NCI-H128 (cell line): ENCODE measurements at regions not wholly inside any gene's neighbourhood (a gene's known extent, or its start where the extent isn't known, plus 50 kb on each side); places are given as distances from the start of the nearest gene placed in this dataset.

ENCODE experiments used
- DNase-seq: peaks from one replicate; lab custom pipeline; 2025; ENCODE audit not compliant: unreplicated experiment; lab: John Stamatoyannopoulos, UW

- DNase-seq: no peak
Measured at GRCh38 chr15:47475336-47475735, 242.0 kb upstream of the SEMA6D start.

GRCh38 chr15:47477341-47477740, 240.0 kb upstream of the SEMA6D start:
- no peak for DNase-seq

GRCh38 chr15:47484059-47484458, 233.2 kb upstream of the SEMA6D start:
- DNase-seq: no peak

GRCh38 chr15:47484997-47485396, 232.3 kb upstream of the SEMA6D start:
- DNase-seq: no peak

GRCh38 chr15:47485419-47485818, 231.9 kb upstream of the SEMA6D start:
- DNase-seq: no peak

- no peak for DNase-seq
Measured at GRCh38 chr15:47486040-47486439, 231.3 kb upstream of the SEMA6D start.

- DNase-seq: no peak
Measured at GRCh38 chr15:47492195-47492594, 225.1 kb upstream of the SEMA6D start.

GRCh38 chr15:47493357-47494247, 223.7 kb upstream of the SEMA6D start:
- no peak for DNase-seq

GRCh38 chr15:47496343-47497185, 220.7 kb upstream of the SEMA6D start:
- no peak for DNase-seq

- DNase-seq: no peak
Measured at GRCh38 chr15:47500842-47501241, 216.5 kb upstream of the SEMA6D start.

- DNase-seq: no peak
Measured at GRCh38 chr15:47502041-47502440, 215.3 kb upstream of the SEMA6D start.

GRCh38 chr15:47503876-47504275, 213.4 kb upstream of the SEMA6D start:
- no peak for DNase-seq

- no peak for DNase-seq
Measured at GRCh38 chr15:47504624-47505256, 212.6 kb upstream of the SEMA6D start.

GRCh38 chr15:47505712-47506328, 211.5 kb upstream of the SEMA6D start:
- DNase-seq: no peak

GRCh38 chr15:47506329-47507100, 210.8 kb upstream of the SEMA6D start:
- DNase-seq: no peak

- DNase-seq: no peak
Measured at GRCh38 chr15:47507221-47507985, 209.9 kb upstream of the SEMA6D start.

GRCh38 chr15:47511261-47511660, 206.0 kb upstream of the SEMA6D start:
- no peak for DNase-seq

- no peak for DNase-seq
Measured at GRCh38 chr15:47513471-47513870, 203.8 kb upstream of the SEMA6D start.

GRCh38 chr15:47514200-47514652, 203.1 kb upstream of the SEMA6D start:
- DNase-seq: no peak

GRCh38 chr15:47516558-47516957, 200.7 kb upstream of the SEMA6D start:
- DNase-seq: no peak
